ENCODE measurements at regions not wholly inside any gene's neighbourhood (a gene's known extent, or its start where the extent isn't known, plus 50 kb on each side); places are given as distances from the start of the nearest gene placed in this dataset.

- TF ChIP-seq, protein P1, sequence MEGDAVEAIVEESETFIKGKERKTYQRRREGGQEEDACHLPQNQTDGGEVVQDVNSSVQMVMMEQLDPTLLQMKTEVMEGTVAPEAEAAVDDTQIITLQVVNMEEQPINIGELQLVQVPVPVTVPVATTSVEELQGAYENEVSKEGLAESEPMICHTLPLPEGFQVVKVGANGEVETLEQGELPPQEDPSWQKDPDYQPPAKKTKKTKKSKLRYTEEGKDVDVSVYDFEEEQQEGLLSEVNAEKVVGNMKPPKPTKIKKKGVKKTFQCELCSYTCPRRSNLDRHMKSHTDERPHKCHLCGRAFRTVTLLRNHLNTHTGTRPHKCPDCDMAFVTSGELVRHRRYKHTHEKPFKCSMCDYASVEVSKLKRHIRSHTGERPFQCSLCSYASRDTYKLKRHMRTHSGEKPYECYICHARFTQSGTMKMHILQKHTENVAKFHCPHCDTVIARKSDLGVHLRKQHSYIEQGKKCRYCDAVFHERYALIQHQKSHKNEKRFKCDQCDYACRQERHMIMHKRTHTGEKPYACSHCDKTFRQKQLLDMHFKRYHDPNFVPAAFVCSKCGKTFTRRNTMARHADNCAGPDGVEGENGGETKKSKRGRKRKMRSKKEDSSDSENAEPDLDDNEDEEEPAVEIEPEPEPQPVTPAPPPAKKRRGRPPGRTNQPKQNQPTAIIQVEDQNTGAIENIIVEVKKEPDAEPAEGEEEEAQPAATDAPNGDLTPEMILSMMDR (IDR thresholded peaks at IDR 0.05), result no peak
- no peak for TF ChIP-seq POLR2A (IDR thresholded peaks at IDR 0.05)
Measured at GRCh38 chr20:7601431-7601830, 338.8 kb downstream of the HAO1 start.

Data from Peyer's patch (tissue), 4 donors.